Progenitor cell of endocrine pancreas (in vitro differentiated cells): ENCODE measurements at regions not wholly inside any gene's neighbourhood (a gene's known extent, or its start where the extent isn't known, plus 50 kb on each side); places are given as distances from the start of the nearest gene placed in this dataset.

Source experiments
- DNase-seq: peaks from one replicate; pipeline ENCODE4 v3.0.0; 2021; ENCODE audit warnings: low spot score; ENCODE audit not compliant: unreplicated experiment
- H3K27ac Mint-ChIP-seq: 2 replicates; pipeline ENCODE4 v1.8.0; 2021; ENCODE audit warnings: mild to moderate bottlenecking, moderate library complexity, mixed read lengths
- H3K27me3 Mint-ChIP-seq: 2 replicates; pipeline ENCODE4 v1.8.0; 2021; ENCODE audit warnings: mixed read lengths
- H3K36me3 Mint-ChIP-seq: 2 replicates; pipeline ENCODE4 v1.8.0; 2022; ENCODE audit warnings: mixed read lengths; ENCODE audit not compliant: insufficient read depth
- H3K4me1 Mint-ChIP-seq: 2 replicates; pipeline ENCODE4 v1.8.0; 2021; ENCODE audit warnings: low read depth, mixed read lengths
- H3K4me3 Mint-ChIP-seq: 2 replicates; pipeline ENCODE4 v1.8.0; 2021; ENCODE audit warnings: low read depth, mild to moderate bottlenecking, moderate library complexity, mixed read lengths
- H3K9me3 Mint-ChIP-seq: 2 replicates; pipeline ENCODE4 v1.8.0; 2021; ENCODE audit warnings: low read depth, mixed read lengths
- TF ChIP-seq, protein P1 (sequence below): fragments of 200-600 bp; sonication (generic); IDR thresholded peaks from one replicate; pipeline ENCODE4 v1.5.0; 2021; ENCODE audit warnings: antibody characterized with exemption, mild to moderate bottlenecking; ENCODE audit not compliant: unreplicated experiment

DNA sequence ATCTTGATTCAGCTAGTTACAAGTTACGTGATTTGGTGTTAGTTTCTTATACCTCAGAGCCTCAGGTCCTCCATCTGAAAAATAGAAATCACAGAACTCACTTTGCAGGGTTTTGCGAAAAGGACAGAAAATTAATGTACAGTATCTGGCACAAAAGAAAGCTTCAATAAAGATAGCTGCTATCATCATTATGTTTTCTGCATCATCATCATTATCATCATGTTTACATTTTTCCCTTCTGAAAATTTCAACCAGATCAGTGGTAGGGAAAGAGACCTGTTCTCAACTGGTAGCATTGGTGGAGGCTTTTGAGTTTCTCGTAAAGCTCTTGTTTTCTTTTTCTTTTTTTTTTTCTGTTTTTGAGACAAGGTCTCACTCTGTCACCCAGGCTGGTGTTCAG, 174.7 kb upstream of the PBX1 start:
- Mint-ChIP-seq H3K4me1 (no peaks in the 10 kb centered on the region), H3K27ac (no peak overlapping the region)
- TF ChIP-seq, protein P1, sequence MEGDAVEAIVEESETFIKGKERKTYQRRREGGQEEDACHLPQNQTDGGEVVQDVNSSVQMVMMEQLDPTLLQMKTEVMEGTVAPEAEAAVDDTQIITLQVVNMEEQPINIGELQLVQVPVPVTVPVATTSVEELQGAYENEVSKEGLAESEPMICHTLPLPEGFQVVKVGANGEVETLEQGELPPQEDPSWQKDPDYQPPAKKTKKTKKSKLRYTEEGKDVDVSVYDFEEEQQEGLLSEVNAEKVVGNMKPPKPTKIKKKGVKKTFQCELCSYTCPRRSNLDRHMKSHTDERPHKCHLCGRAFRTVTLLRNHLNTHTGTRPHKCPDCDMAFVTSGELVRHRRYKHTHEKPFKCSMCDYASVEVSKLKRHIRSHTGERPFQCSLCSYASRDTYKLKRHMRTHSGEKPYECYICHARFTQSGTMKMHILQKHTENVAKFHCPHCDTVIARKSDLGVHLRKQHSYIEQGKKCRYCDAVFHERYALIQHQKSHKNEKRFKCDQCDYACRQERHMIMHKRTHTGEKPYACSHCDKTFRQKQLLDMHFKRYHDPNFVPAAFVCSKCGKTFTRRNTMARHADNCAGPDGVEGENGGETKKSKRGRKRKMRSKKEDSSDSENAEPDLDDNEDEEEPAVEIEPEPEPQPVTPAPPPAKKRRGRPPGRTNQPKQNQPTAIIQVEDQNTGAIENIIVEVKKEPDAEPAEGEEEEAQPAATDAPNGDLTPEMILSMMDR, result no peak

DNA sequence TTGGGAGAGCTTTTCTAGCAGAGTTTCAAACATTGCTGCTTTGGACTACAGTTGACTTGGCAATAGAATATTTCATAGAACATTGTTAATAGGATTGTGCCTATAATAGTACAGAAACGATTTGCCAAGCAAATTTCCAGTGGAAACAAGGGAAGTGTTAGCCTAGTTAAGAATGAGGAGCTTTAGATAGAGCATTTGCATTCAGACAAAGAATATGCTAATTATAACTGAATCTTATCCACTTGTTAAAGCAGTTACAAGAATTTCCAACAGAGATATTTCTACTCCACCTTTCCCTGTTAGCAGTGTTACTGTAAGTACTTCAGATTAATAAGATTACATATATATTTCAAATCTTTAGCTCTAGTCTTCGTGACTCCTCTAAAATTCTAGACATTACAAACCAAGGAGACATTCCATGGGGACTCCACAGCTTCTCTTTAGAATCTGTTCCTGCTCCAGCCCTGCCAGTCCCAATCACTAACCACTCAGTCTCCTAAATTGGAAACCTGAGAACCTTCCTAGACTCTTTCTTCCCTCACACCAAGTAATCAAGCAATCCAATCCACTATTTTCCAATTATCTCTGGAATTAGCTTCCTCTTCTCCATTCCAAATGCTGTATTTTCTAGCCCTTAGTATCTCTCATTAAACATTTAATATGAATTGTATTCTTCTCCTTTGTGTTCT, 141.8 kb upstream of the PBX1 start:
- TF ChIP-seq, protein P1, result no peak
- Mint-ChIP-seq H3K4me3 (no peak overlapping the region), H3K36me3 (no peaks in the 10 kb centered on the region), H3K27ac (no peak overlapping the region), H3K27me3 (no peaks in the 10 kb centered on the region), H3K9me3 (no peaks in the 10 kb centered on the region), H3K4me1 (no peaks in the 10 kb centered on the region)
- no peak for DNase-seq

More for the DNA sequence above, 174.7 kb upstream of the PBX1 start:
- DNase-seq, result no peak
- H3K4me3 Mint-ChIP-seq, result no peak overlapping the region
- H3K36me3 Mint-ChIP-seq, result no peaks in the 10 kb centered on the region
- no peaks in the 10 kb centered on the region for H3K9me3 Mint-ChIP-seq
- H3K27me3 Mint-ChIP-seq, result no peaks in the 10 kb centered on the region

DNA sequence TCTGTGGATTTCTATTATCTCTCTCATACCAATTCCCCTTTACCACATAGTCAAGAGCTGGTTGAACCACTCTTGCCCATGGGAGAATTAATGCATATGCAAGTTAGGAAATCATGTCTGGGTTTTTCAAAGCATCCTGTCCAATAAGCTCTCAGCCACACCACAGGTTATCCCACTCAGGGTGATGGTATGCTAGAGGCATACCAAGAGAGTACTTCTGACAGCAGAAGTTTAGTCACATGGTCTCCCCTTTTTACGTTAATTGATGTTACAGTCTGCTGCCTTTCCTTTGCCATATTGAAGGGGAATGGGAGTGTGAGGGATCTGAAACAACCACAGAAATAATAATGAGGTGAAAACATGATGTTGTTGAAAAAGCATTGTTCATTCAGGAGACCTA, 135.8 kb upstream of the PBX1 start:
- no peaks in the 10 kb centered on the region for H3K9me3 Mint-ChIP-seq
- H3K36me3 Mint-ChIP-seq, result no peaks in the 10 kb centered on the region
- no peak overlapping the region for H3K27ac Mint-ChIP-seq
- DNase-seq, result no peak
- no peaks in the 10 kb centered on the region for H3K4me1 Mint-ChIP-seq
- TF ChIP-seq, protein P1, result no peak
- H3K4me3 Mint-ChIP-seq, result no peak overlapping the region
- H3K27me3 Mint-ChIP-seq, result no peaks in the 10 kb centered on the region

DNA sequence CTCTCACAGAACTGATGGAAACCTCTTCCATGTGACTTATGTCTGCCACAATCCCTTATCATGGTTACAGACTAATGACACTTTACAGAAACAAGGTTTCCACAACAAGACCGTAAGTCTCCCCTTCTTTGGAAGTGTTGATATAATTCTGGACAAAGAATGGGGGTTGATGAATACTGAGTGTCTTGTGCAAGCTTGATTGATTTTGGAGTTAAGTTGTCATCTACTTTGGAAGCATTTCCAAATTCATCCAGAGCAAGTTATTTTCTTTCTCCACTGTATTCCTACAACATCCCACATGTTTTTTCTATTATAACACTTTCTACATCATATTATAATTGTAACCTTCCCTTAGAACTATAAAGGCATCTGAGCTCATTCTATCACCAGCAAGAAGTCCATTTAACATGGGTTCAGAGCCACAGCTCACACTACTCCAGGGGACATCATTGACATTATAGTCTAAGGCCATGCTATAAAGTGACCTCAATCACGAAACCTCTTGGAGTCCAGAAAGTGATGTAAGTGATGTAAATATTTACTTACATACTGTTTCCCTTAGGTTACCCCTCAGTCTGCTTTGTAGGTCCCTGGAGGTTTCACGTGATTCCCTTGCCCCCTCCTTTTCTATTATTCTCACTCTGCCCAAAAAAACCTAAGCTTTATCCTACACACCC, 125.7 kb upstream of the PBX1 start:
- no peak for DNase-seq
- Mint-ChIP-seq H3K4me3 (no peak overlapping the region), H3K9me3 (no peaks in the 10 kb centered on the region), H3K36me3 (no peaks in the 10 kb centered on the region), H3K27me3 (peaks cover 14% of the 10 kb centered on the region), H3K27ac (no peak overlapping the region), H3K4me1 (peaks cover 22% of the 10 kb centered on the region)
- TF ChIP-seq, protein P1, result no peak

DNA sequence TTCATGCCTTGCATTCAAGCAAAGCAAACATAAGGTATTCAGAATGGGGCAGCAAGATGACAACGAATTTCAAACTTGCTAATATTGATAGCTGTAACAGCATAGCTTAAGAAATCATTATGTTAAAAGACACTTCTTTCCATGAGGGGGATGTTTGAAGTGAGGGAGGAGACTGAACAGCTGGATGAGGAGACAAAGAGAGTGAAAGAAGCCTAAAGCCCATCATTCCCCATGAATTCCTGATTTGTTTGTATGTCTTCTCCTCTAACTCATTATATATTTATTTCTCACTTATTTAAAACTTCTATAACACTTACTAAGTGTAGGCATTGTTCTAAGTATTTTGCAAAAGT, 125.2 kb upstream of the PBX1 start:
- H3K27me3 Mint-ChIP-seq, result peaks cover 14% of the 10 kb centered on the region
- no peak overlapping the region for H3K27ac Mint-ChIP-seq
- TF ChIP-seq, protein P1, result no peak
- H3K9me3 Mint-ChIP-seq, result no peaks in the 10 kb centered on the region
- DNase-seq, result no peak
- peaks cover 19% of the 10 kb centered on the region for H3K4me1 Mint-ChIP-seq
- H3K36me3 Mint-ChIP-seq, result no peaks in the 10 kb centered on the region
- no peak overlapping the region for H3K4me3 Mint-ChIP-seq
